HEK293 (cell line): ENCODE measurements at regions not wholly inside any gene's neighbourhood (a gene's known extent, or its start where the extent isn't known, plus 50 kb on each side); places are given as distances from the start of the nearest gene placed in this dataset.

Source experiments
- CTCF ChIP-seq: fragments of 450-650 bp; formaldehyde crosslinking; IDR thresholded peaks from 2 replicates; pipeline ENCODE4 v1.5.1; 2016; ENCODE audit warnings: missing biosample characterization, missing genetic modification characterization
- EGR2 ChIP-seq: fragments of 450-650 bp; formaldehyde crosslinking; IDR thresholded peaks from 2 replicates; pipeline ENCODE4 v1.5.1; 2016; ENCODE audit warnings: low read depth, missing biosample characterization, missing genetic modification characterization
- KLF1 ChIP-seq: fragments of 450-650 bp; formaldehyde crosslinking; IDR thresholded peaks from 2 replicates; pipeline ENCODE4 v1.5.1; 2016; ENCODE audit warnings: missing biosample characterization, missing genetic modification characterization
- PBX3 ChIP-seq: sonication (generic); formaldehyde crosslinking; IDR thresholded peaks from 2 replicates; pipeline ENCODE4 v1.8.1; 2022; ENCODE audit warnings: mild to moderate bottlenecking, moderate library complexity, missing genetic modification reagents
- ZFP69B ChIP-seq: fragments of 450-650 bp; formaldehyde crosslinking; IDR thresholded peaks from 2 replicates; pipeline ENCODE4 v1.5.1; 2016; ENCODE audit warnings: missing biosample characterization, missing genetic modification characterization
- ZNF449 ChIP-seq: fragments of 450-650 bp; formaldehyde crosslinking; IDR thresholded peaks from 2 replicates; pipeline ENCODE4 v1.5.1; 2017; ENCODE audit warnings: missing biosample characterization, mild to moderate bottlenecking, missing genetic modification characterization, moderate library complexity
- ZNF768 ChIP-seq: fragments of 450-650 bp; formaldehyde crosslinking; IDR thresholded peaks from 2 replicates; pipeline ENCODE4 v1.5.1; 2018; ENCODE audit warnings: missing biosample characterization, mild to moderate bottlenecking, missing genetic modification characterization

- no peak for TF ChIP-seq PBX3 (CRISPR knock-in tag)
- no peak for TF ChIP-seq CTCF
- TF ChIP-seq ZNF768 (tag by site-specific recombination), result no peak
- no peak for TF ChIP-seq EGR2 (tag by site-specific recombination)
- TF ChIP-seq KLF1 (tag by site-specific recombination), result no peak
- no peak for TF ChIP-seq ZNF449
- no peak for TF ChIP-seq ZFP69B (tag by site-specific recombination)
These were observed 254.0 kb upstream of the COPS8 start for GRCh38 chr2:236831698-236832097.
